Sigmoid colon (tissue), 4 donors: ENCODE measurements at regions not wholly inside any gene's neighbourhood (a gene's known extent, or its start where the extent isn't known, plus 50 kb on each side); places are given as distances from the start of the nearest gene placed in this dataset.

Experiments used
- POLR2A ChIP-seq, 2 donors: fragments of 450-650 bp; IDR thresholded peaks; one replicate each; pipeline ENCODE4 v1.6.1; 2016; ENCODE audit warnings: antibody characterized with exemption in 2 of 2, mild to moderate bottlenecking in 2 of 2, moderate library complexity in 2 of 2
- POLR2AphosphoS5 ChIP-seq, 4 donors: sonication (generic); formaldehyde crosslinking; IDR thresholded peaks; one replicate each; pipeline ENCODE4 v1.6.1; 2017; ENCODE audit warnings: antibody characterized with exemption in 4 of 4
- TF ChIP-seq, protein P1 (sequence below), 4 experiments: fragments of 450-650 bp in 3 of 4; fragments of 200-600 bp in 1 of 4; IDR thresholded peaks; one replicate each; pipeline ENCODE4 v1.5.1; 2016 to 2019; ENCODE audit warnings: antibody characterized with exemption in 4 of 4, mild to moderate bottlenecking in 3 of 4, moderate library complexity in 2 of 4

DNA sequence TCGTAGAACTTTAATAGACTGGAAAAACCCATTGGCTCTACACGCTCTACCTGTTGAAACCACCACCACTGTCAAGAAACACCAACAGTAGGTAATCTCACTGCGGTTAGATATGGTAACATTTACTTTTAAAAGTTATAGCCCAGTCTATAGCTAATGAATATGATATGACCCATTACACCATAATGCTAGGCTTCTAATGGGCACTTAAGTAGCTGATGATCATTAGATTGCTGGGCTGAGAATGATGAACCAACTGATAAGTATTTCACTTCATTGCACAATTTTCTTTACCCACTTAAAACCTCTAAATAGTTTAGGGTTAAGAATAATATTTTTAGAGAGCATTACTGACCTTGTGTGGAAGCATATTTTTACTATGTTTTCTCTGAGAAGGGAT, 788.9 kb upstream of the CA10 start:
- TF ChIP-seq, protein P1, sequence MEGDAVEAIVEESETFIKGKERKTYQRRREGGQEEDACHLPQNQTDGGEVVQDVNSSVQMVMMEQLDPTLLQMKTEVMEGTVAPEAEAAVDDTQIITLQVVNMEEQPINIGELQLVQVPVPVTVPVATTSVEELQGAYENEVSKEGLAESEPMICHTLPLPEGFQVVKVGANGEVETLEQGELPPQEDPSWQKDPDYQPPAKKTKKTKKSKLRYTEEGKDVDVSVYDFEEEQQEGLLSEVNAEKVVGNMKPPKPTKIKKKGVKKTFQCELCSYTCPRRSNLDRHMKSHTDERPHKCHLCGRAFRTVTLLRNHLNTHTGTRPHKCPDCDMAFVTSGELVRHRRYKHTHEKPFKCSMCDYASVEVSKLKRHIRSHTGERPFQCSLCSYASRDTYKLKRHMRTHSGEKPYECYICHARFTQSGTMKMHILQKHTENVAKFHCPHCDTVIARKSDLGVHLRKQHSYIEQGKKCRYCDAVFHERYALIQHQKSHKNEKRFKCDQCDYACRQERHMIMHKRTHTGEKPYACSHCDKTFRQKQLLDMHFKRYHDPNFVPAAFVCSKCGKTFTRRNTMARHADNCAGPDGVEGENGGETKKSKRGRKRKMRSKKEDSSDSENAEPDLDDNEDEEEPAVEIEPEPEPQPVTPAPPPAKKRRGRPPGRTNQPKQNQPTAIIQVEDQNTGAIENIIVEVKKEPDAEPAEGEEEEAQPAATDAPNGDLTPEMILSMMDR (IDR thresholded peaks at IDR 0.05) = no peak
- TF ChIP-seq POLR2A (IDR thresholded peaks at IDR 0.05) (no peak), POLR2AphosphoS5 (IDR thresholded peaks at IDR 0.05) (no peak)
